GM21381 (cell line): ENCODE measurements at regions not wholly inside any gene's neighbourhood (a gene's known extent, or its start where the extent isn't known, plus 50 kb on each side); places are given as distances from the start of the nearest gene placed in this dataset.

Source experiments
- ATAC-seq: cut with Tn5 transposase; IDR thresholded peaks from one replicate; pipeline ENCODE4 v1.9.1; 2021; ENCODE audit warnings: mild to moderate bottlenecking, moderate library complexity; ENCODE audit not compliant: unreplicated experiment

GRCh38 chr10:44201011-44201410 is 183.9 kb downstream of the CXCL12 start:
- no peak for ATAC-seq

DNA sequence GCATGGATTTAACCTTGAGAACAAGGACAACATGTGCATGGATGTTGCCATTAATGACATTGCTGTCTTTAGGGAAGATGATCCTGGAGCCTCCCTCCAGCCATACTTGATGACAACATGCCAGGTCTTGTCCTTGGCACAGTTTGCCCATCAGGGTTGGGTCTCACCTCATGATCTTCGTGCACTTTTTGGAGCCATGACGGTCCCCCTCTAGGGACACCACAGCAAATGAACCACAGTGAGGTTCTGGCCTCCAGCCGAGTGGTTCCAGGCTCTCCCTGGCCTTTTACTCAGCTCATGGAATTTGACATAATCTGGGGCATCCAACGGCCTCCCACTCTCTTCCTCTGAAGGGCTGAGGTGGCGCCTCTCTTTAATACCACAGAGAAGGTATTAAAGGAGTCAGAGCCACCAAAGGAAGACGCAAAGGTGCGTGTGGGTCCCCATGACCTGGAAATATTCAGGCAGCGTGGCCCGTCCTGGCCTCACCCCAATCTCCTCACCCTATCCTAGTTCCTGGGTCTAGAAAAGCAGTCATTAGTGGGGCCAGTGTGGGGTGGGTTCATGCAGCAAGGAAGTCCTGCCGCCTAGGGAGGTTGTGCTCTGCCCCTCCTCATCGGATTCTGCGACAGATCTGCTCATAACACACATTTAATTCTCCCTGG is 184.8 kb downstream of the CXCL12 start:
- no peak for ATAC-seq

DNA sequence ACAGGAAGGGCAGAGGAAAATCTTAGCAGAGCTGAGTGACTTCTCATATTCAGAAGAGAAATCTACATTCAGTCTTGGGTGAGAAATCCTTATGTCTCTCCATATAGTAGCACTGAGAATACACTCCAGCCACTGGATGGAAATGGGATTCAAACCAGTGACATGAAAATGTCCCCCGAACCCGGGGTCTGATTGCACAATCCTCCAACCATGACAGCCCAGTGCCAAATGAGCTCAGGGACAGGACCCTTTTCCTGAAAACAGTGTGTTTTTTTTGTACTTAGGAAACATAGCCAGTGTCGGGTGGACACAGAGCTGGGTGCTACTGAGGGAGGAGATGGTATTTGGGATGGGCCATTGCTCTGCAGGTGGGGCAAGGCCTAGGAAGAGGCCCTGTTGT is 185.6 kb downstream of the CXCL12 start:
- ATAC-seq, result no peak

GRCh38 chr10:44198780-44199097 is 186.2 kb downstream of the CXCL12 start:
- ATAC-seq, result no peak

GRCh38 chr10:44198096-44198779 is 186.7 kb downstream of the CXCL12 start:
- ATAC-seq, result no peak

- ATAC-seq, result no peak
Measured at GRCh38 chr10:44197646-44198045, 187.3 kb downstream of the CXCL12 start.

GRCh38 chr10:44196336-44196735 is 188.6 kb downstream of the CXCL12 start:
- ATAC-seq, result no peak

- no peak for ATAC-seq
Measured at GRCh38 chr10:44196008-44196320, 188.9 kb downstream of the CXCL12 start.

- no peak for ATAC-seq
Measured at GRCh38 chr10:44195112-44196007, 189.5 kb downstream of the CXCL12 start.

GRCh38 chr10:44194435-44194834 is 190.5 kb downstream of the CXCL12 start:
- ATAC-seq, result no peak

GRCh38 chr10:44193567-44194220 is 191.2 kb downstream of the CXCL12 start:
- ATAC-seq, result no peak

- no peak for ATAC-seq
Measured at GRCh38 chr10:44193166-44193565, 191.7 kb downstream of the CXCL12 start.

- ATAC-seq, result no peak
Measured at GRCh38 chr10:44192435-44192834, 192.5 kb downstream of the CXCL12 start.

DNA sequence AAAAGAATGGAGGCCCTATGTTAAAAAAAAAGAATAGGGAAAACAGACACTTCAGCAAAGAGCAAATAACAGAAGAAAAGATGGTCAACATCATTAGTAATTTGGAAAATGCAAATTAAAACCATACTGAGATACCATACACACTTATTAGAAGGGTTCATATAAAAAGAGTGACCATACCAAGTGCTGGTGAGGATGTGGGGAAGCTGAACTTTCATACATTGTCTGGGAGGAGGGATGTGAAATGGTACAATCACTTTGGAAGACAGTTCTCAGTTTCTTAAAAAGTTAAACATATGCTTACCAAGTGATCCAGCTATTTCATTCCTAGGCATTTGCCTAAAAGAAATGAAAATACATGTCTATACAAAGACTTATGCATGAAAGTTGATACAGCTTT is 194.4 kb downstream of the CXCL12 start:
- no peak for ATAC-seq

GRCh38 chr10:44186821-44187220 is 198.1 kb downstream of the CXCL12 start:
- no peak for ATAC-seq

DNA sequence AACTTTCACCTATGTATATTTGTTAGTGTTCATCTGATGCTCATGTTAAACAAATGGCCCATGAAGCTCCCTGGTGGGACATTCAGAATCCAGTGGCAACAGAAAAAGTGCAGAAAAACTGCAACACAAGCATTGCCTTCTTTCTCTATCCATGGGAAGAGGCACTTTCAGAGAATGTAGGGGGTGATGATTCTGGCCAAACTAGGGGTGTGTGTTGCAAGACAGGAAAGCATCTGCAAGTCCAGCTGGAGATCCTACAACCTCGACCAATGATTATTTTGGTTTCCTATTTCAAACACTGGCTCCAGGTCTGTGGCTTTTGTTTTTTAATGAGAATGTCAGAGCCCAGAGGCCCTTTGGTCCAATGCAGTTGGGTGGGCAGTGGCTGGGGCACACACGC is 198.7 kb downstream of the CXCL12 start:
- no peak for ATAC-seq

DNA sequence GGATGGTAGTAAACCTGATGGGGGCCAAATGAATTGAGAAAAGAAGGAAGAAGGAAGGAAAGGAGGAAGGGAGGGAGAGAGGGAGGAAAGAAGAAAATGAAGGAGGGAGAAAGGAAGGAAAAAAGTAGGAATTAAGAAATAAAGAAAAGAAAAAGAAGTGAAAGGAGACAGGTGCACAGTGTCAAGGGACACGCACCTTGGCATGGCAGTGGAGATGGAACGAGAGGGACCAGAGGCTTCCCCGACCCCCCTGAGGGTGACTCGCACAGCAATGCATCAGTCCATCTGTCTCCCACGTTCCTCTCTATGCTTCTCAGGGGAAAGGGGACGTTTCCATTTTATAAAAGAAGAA is 199.6 kb downstream of the CXCL12 start:
- no peak for ATAC-seq

- no peak for ATAC-seq
Measured at GRCh38 chr10:44184633-44185314, 200.1 kb downstream of the CXCL12 start.

- ATAC-seq, result no peak
Measured at GRCh38 chr10:44183667-44184632, 200.9 kb downstream of the CXCL12 start.

DNA sequence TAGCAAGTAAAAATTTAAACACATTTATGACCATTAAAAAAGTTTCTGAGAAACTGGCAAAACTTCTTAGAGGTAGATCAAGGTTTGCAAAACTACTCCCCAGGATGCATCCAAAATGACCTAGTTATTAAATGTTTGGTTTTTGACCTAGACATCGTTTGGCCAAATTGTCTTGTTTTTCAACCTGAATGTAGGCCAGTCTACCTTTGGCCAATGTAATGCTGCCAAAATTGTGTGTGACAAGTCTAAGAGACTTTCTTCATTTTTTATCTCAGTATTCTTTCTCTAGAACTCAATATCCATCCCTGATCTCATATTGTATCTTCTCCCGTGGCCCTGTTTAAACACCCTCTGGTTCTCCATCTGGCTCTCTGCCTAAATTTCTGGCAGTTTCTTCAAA is 202.0 kb downstream of the CXCL12 start:
- ATAC-seq, result no peak
